HG02678 (cell line): ENCODE measurements at regions not wholly inside any gene's neighbourhood (a gene's known extent, or its start where the extent isn't known, plus 50 kb on each side); places are given as distances from the start of the nearest gene placed in this dataset.
"Not testable (repeated sequence)": the region's sequence is repeated elsewhere in the genome, so short reads cannot be mapped to it uniquely, and the experiment has no call there.

Experiments
- ATAC-seq: cut with Tn5 transposase; IDR thresholded peaks from one replicate; pipeline ENCODE4 v1.9.1; 2021; ENCODE audit warnings: mild to moderate bottlenecking, moderate library complexity; ENCODE audit not compliant: unreplicated experiment

GRCh38 chr4:34939073-34939472, 1305.2 kb downstream of the ARAP2 start:
- no peak for ATAC-seq

GRCh38 chr4:34943741-34944386, 1300.5 kb downstream of the ARAP2 start:
- ATAC-seq, result no peak

GRCh38 chr4:34950926-34951325, 1293.4 kb downstream of the ARAP2 start:
- no peak for ATAC-seq

GRCh38 chr4:34953145-34953799, 1291.0 kb downstream of the ARAP2 start:
- no peak for ATAC-seq

- ATAC-seq, result no peak
These were observed 1279.7 kb downstream of the ARAP2 start for GRCh38 chr4:34964613-34965012.

- ATAC-seq, result no peak
These were observed 1272.1 kb downstream of the ARAP2 start for GRCh38 chr4:34972189-34972588.

GRCh38 chr4:34973650-34974312, 1270.5 kb downstream of the ARAP2 start:
- ATAC-seq, result no peak

- ATAC-seq, result no peak
These were observed 1270.0 kb downstream of the ARAP2 start for GRCh38 chr4:34974313-34974680.

GRCh38 chr4:35021222-35021621, 1223.1 kb downstream of the ARAP2 start:
- not testable (repeated sequence) for ATAC-seq

- no peak for ATAC-seq
These were observed 1219.0 kb downstream of the ARAP2 start for GRCh38 chr4:35025152-35025834.

GRCh38 chr4:35038079-35038805, 1206.1 kb downstream of the ARAP2 start:
- ATAC-seq, result no peak

- no peak for ATAC-seq
These were observed 1205.5 kb downstream of the ARAP2 start for GRCh38 chr4:35038845-35039244.

- ATAC-seq, result no peak
These were observed 1191.8 kb downstream of the ARAP2 start for GRCh38 chr4:35052546-35052945.

GRCh38 chr4:35063031-35063570, 1181.2 kb downstream of the ARAP2 start:
- no peak for ATAC-seq

- no peak for ATAC-seq
These were observed 1177.9 kb downstream of the ARAP2 start for GRCh38 chr4:35066406-35066805.

- ATAC-seq, result no peak
These were observed 1163.5 kb downstream of the ARAP2 start for GRCh38 chr4:35080799-35081198.

- no peak for ATAC-seq
These were observed 1157.1 kb downstream of the ARAP2 start for GRCh38 chr4:35087218-35087617.

GRCh38 chr4:35100932-35101331, 1143.4 kb downstream of the ARAP2 start:
- ATAC-seq, result no peak

- ATAC-seq, result no peak
These were observed 1142.2 kb downstream of the ARAP2 start for GRCh38 chr4:35102066-35102465.

GRCh38 chr4:35105486-35105885, 1138.8 kb downstream of the ARAP2 start:
- ATAC-seq, result no peak
